ENCODE measurements at regions not wholly inside any gene's neighbourhood (a gene's known extent, or its start where the extent isn't known, plus 50 kb on each side); places are given as distances from the start of the nearest gene placed in this dataset.

- no peak for DNase-seq (ENCODE audit: extremely low read depth, low read depth)
- no peak for TF ChIP-seq CTCF (IDR thresholded peaks at IDR 0.05; ENCODE audit: low read depth, low read length)
Observed at GRCh38 chr2:9156483-9156882, 50.1 kb upstream of the ASAP2 start.

GRCh38 chr2:9154061-9154460, 52.6 kb upstream of the ASAP2 start:
- TF ChIP-seq CTCF (IDR thresholded peaks at IDR 0.05; ENCODE audit: low read depth, low read length): no peak
- no peak for DNase-seq (ENCODE audit: extremely low read depth, low read depth)

GRCh38 chr2:9153643-9153980, 53.0 kb upstream of the ASAP2 start:
- no peak for DNase-seq (ENCODE audit: extremely low read depth, low read depth)
- TF ChIP-seq CTCF (IDR thresholded peaks at IDR 0.05; ENCODE audit: low read depth, low read length): no peak

- DNase-seq (ENCODE audit: extremely low read depth, low read depth): no peak
- TF ChIP-seq CTCF (IDR thresholded peaks at IDR 0.05; ENCODE audit: low read depth, low read length): no peak
Observed at GRCh38 chr2:9152975-9153642, 53.5 kb upstream of the ASAP2 start.

GRCh38 chr2:9150906-9151305, 55.7 kb upstream of the ASAP2 start:
- no peak for TF ChIP-seq CTCF (IDR thresholded peaks at IDR 0.05; ENCODE audit: low read depth, low read length)
- DNase-seq (ENCODE audit: extremely low read depth, low read depth): no peak

GRCh38 chr2:9150568-9150900, 56.1 kb upstream of the ASAP2 start:
- TF ChIP-seq CTCF (IDR thresholded peaks at IDR 0.05; ENCODE audit: low read depth, low read length): no peak
- no peak for DNase-seq (ENCODE audit: extremely low read depth, low read depth)

- no peak for DNase-seq (ENCODE audit: extremely low read depth, low read depth)
- TF ChIP-seq CTCF (IDR thresholded peaks at IDR 0.05; ENCODE audit: low read depth, low read length): no peak
Observed at GRCh38 chr2:9149726-9150567, 56.7 kb upstream of the ASAP2 start.
